GM12878 (cell line): ENCODE measurements at regions not wholly inside any gene's neighbourhood (a gene's known extent, or its start where the extent isn't known, plus 50 kb on each side); places are given as distances from the start of the nearest gene placed in this dataset.

Experiments
- ATAC-seq: fragments of 200-7000 bp; cut with Tn5 transposase; 3 replicates; pipeline ENCODE4 v1.9.1; 2020; ENCODE audit warnings: mild to moderate bottlenecking, moderate library complexity
- BruUV-seq: library from RNA; stranded (reverse); fragments of 400-500 nt; replicated peaks from 2 replicates; lab custom pipeline; 2021; lab: Mats Ljungman, UMichigan
- CTCF ChIA-PET: fragments of 300-600 bp; sonication (Branson Sonifier 250); formaldehyde crosslinking; extraction: SDS; loops from one replicate; lab custom pipeline; 2021; ENCODE audit warnings: inconsistent platforms; lab: Yijun Ruan, JAX
- POLR2A ChIA-PET: fragments of 350-600 bp; formaldehyde crosslinking; extraction: SDS; loops from one replicate; lab custom pipeline; 2021; ENCODE audit warnings: inconsistent platforms; lab: Charles Lee
- RAD21 ChIA-PET: fragments of 300-600 bp; sonication (Branson Sonifier 250); formaldehyde crosslinking; loops from one replicate; lab custom pipeline; 2023; ENCODE audit warnings: antibody characterized with exemption; ENCODE audit not compliant: unreplicated experiment; lab: Charles Lee
- SMC1A ChIA-PET: fragments of 300-600 bp; sonication (Branson Sonifier 250); formaldehyde crosslinking; loops from one replicate; lab custom pipeline; 2023; ENCODE audit not compliant: unreplicated experiment, uncharacterized antibody; lab: Charles Lee
- DNase-seq: peaks from one replicate; pipeline ENCODE4 v3.0.0-alpha.2; 2011; ENCODE audit warnings: low read depth, low spot score
- FAIRE-seq: peaks from 3 replicates; lab custom pipeline; 2011; peaks lifted over from hg19 to GRCh38; lab: Jason Lieb, UNC
- H2AFZ ChIP-seq: 2 replicates; pipeline ENCODE4 v1.6.0; 2011; ENCODE audit warnings: low read depth, low read length, control low read depth; ENCODE audit not compliant: control insufficient read depth
- H3K27ac ChIP-seq: 2 replicates; pipeline ENCODE4 v1.5.1; 2011; ENCODE audit warnings: control low read depth; ENCODE audit not compliant: control insufficient read depth, insufficient read depth
- H3K27me3 ChIP-seq, 2 experiments: replicated peaks in 1 of 2; 2 replicates each; pipeline versions ENCODE4 v1.6.0 to v1.6.1; 2011; ENCODE audit warnings: low read length in 1 of 2; ENCODE audit not compliant: control insufficient read depth in 2 of 2, insufficient read depth in 2 of 2
- H3K36me3 ChIP-seq, 2 experiments: 2 replicates each; pipeline ENCODE4 v1.5.1; 2011; ENCODE audit warnings: low read length in 1 of 2; ENCODE audit not compliant: control insufficient read depth in 2 of 2, insufficient read depth in 2 of 2
- H3K4me1 ChIP-seq: 2 replicates; pipeline ENCODE4 v1.6.1; 2011; ENCODE audit warnings: mild to moderate bottlenecking, low read length, moderate library complexity, mixed read lengths; ENCODE audit not compliant: control insufficient read depth, insufficient read depth
- H3K4me2 ChIP-seq: 2 replicates; pipeline ENCODE4 v1.6.0; 2011; ENCODE audit warnings: control low read depth; ENCODE audit not compliant: control insufficient read depth, insufficient read depth
- H3K4me3 ChIP-seq: fragments of 200-600 bp; sonication (generic); 2 replicates; pipeline ENCODE4 v1.5.1; 2016
- H3K79me2 ChIP-seq: 2 replicates; pipeline ENCODE4 v1.6.0; 2011; ENCODE audit warnings: low read length; ENCODE audit not compliant: control insufficient read depth, insufficient read depth
- H3K9ac ChIP-seq: 2 replicates; pipeline ENCODE4 v1.8.0; 2011; ENCODE audit warnings: low read length, control low read depth, mixed read lengths; ENCODE audit not compliant: control insufficient read depth, insufficient read depth
- H3K9me3 ChIP-seq: replicated peaks from 3 replicates; pipeline ENCODE4 v1.5.1; 2011; ENCODE audit warnings: mild to moderate bottlenecking, low read length; ENCODE audit not compliant: control insufficient read depth, insufficient read depth
- H4K20me1 ChIP-seq: 2 replicates; pipeline ENCODE4 v1.6.0; 2011; ENCODE audit not compliant: control insufficient read depth, insufficient read depth
- E4F1 ChIP-seq: fragments of 450-650 bp; IDR thresholded peaks from 2 replicates; pipeline ENCODE4 v1.6.1; 2018; ENCODE audit warnings: borderline replicate concordance, mild to moderate bottlenecking; ENCODE audit not compliant: partially characterized antibody
- ETV6 ChIP-seq, 2 experiments: fragments of 450-650 bp in 1 of 2; IDR thresholded peaks in 1 of 2; conservative IDR thresholded peaks in 1 of 2; 2 replicates each; pipeline ENCODE4 v1.6.1; 2014; ENCODE audit warnings: antibody characterized with exemption in 1 of 2, borderline replicate concordance in 1 of 2, low read depth in 1 of 2, mild to moderate bottlenecking in 1 of 2, moderate library complexity in 1 of 2
- EZH2 ChIP-seq: IDR thresholded peaks from 2 replicates; pipeline ENCODE4 v1.6.1; 2012; ENCODE audit warnings: low read depth, mild to moderate bottlenecking, control low read depth, inconsistent platforms, low read length, borderline replicate concordance; ENCODE audit not compliant: control insufficient read depth
- HCFC1 ChIP-seq: fragments of 150-350 bp; IDR thresholded peaks from 2 replicates; pipeline ENCODE4 v1.6.1; 2014; ENCODE audit warnings: low read length
- IRF4 ChIP-seq: IDR thresholded peaks from 2 replicates; pipeline ENCODE4 v1.6.1; 2011; ENCODE audit warnings: low read depth, low read length
- NFYB ChIP-seq: IDR thresholded peaks from 2 replicates; pipeline ENCODE4 v1.6.1; 2011; ENCODE audit warnings: low read depth, mild to moderate bottlenecking, low read length, improper control_type of control experiment, moderate library complexity; ENCODE audit not compliant: insufficient read depth
- ZNF384 ChIP-seq: IDR thresholded peaks from 2 replicates; pipeline ENCODE4 v1.6.1; 2012; ENCODE audit warnings: low read depth, mild to moderate bottlenecking, low read length, improper control_type of control experiment, borderline replicate concordance
- ZZZ3 ChIP-seq: IDR thresholded peaks from 2 replicates; pipeline ENCODE4 v1.6.1; 2011; ENCODE audit warnings: low read depth; ENCODE audit not compliant: control insufficient read depth, insufficient read length
- WGBS: methylation state at CpG from one replicate; pipeline ENCODE4 v1.1.6; 2016; ENCODE audit warnings: low lambda C conversion rate; ENCODE audit not compliant: insufficient replicate concordance, insufficient coverage; ENCODE audit errors: missing lambda C conversion rate; 5-methylcytosine and 5-hydroxymethylcytosine counted together
- in situ Hi-C: fragments of 300-500 bp; cut with MboI; formaldehyde crosslinking; loops from 9 replicates; pipeline ENCODE4 v1.14.3; 2018; ENCODE audit warnings: mixed read lengths
- intact Hi-C: fragments of 100-400 bp; cut with micrococcal nuclease; formaldehyde crosslinking; loops from one replicate; pipeline ENCODE4 v1.14.2; 2022; ENCODE audit not compliant: unreplicated experiment
- TF ChIP-seq, protein P1 (sequence below), 3 experiments: IDR thresholded peaks in 2 of 3; conservative IDR thresholded peaks in 1 of 3; 2 replicates each; pipeline ENCODE4 v1.5.1; 2011; ENCODE audit warnings: low read depth in 3 of 3, low read length in 3 of 3, mild to moderate bottlenecking in 3 of 3, control low read depth in 2 of 3, moderate library complexity in 2 of 3, inconsistent platforms in 1 of 3, mixed read lengths in 1 of 3; ENCODE audit not compliant: control insufficient read depth in 2 of 3, insufficient read depth in 1 of 3; ENCODE audit errors: extremely low read depth in 1 of 3
- TF ChIP-seq, protein P2 (sequence below): fragments of 450-650 bp; IDR thresholded peaks from 2 replicates; pipeline ENCODE4 v1.6.1; 2016; ENCODE audit warnings: mild to moderate bottlenecking
- TF ChIP-seq, protein P3 (sequence below): IDR thresholded peaks from 2 replicates; pipeline ENCODE4 v1.6.1; 2012; ENCODE audit warnings: low read depth, low read length, improper control_type of control experiment

GRCh38 chr5:106086352-106086751 is 1584.4 kb downstream of the EFNA5 start:
- no peak for FAIRE-seq
- H2AFZ ChIP-seq: no peak overlapping the region
- H3K4me3 ChIP-seq: no peak overlapping the region
- SMC1A ChIA-PET: interaction anchor here (0.5 kb wide), 1 partner anchor 860 kb away, joined by 3 read pairs; no protein-coding TSS in a partner anchor
- no peak overlapping the region for H3K9ac ChIP-seq
- H3K36me3 ChIP-seq: no peaks in the 10 kb centered on the region
- TF ChIP-seq E4F1 (no peak), ZNF384 (no peak), IRF4 (no peak), NFYB (no peak), ETV6 (conservative IDR thresholded peaks at IDR 0.05 in 1 of 2, IDR thresholded peaks at IDR 0.05 in 1 of 2; ENCODE audit: borderline replicate concordance in 1 of 2, low read depth in 1 of 2) (no peak), HCFC1 (no peak), EZH2 (no peak), ZZZ3 (no peak)
- TF ChIP-seq, protein P1, sequence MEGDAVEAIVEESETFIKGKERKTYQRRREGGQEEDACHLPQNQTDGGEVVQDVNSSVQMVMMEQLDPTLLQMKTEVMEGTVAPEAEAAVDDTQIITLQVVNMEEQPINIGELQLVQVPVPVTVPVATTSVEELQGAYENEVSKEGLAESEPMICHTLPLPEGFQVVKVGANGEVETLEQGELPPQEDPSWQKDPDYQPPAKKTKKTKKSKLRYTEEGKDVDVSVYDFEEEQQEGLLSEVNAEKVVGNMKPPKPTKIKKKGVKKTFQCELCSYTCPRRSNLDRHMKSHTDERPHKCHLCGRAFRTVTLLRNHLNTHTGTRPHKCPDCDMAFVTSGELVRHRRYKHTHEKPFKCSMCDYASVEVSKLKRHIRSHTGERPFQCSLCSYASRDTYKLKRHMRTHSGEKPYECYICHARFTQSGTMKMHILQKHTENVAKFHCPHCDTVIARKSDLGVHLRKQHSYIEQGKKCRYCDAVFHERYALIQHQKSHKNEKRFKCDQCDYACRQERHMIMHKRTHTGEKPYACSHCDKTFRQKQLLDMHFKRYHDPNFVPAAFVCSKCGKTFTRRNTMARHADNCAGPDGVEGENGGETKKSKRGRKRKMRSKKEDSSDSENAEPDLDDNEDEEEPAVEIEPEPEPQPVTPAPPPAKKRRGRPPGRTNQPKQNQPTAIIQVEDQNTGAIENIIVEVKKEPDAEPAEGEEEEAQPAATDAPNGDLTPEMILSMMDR (IDR thresholded peaks at IDR 0.05 in 2 of 3, conservative IDR thresholded peaks at IDR 0.05 in 1 of 3; ENCODE audit: control insufficient read depth in 2 of 3, extremely low read depth in 1 of 3, insufficient read depth in 1 of 3, low read depth in 3 of 3, low read length in 3 of 3): no peak
- TF ChIP-seq, protein P2, sequence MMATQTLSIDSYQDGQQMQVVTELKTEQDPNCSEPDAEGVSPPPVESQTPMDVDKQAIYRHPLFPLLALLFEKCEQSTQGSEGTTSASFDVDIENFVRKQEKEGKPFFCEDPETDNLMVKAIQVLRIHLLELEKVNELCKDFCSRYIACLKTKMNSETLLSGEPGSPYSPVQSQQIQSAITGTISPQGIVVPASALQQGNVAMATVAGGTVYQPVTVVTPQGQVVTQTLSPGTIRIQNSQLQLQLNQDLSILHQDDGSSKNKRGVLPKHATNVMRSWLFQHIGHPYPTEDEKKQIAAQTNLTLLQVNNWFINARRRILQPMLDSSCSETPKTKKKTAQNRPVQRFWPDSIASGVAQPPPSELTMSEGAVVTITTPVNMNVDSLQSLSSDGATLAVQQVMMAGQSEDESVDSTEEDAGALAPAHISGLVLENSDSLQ: no peak
- TF ChIP-seq, protein P3, sequence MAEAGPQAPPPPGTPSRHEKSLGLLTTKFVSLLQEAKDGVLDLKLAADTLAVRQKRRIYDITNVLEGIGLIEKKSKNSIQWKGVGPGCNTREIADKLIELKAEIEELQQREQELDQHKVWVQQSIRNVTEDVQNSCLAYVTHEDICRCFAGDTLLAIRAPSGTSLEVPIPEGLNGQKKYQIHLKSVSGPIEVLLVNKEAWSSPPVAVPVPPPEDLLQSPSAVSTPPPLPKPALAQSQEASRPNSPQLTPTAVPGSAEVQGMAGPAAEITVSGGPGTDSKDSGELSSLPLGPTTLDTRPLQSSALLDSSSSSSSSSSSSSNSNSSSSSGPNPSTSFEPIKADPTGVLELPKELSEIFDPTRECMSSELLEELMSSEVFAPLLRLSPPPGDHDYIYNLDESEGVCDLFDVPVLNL: no peak
- TF ChIP-seq, all 136 proteins: peak for 0
- ChIA-PET CTCF (interaction anchor here (0.6 kb wide), 1 partner anchor 28 kb away, joined by 3 read pairs; no protein-coding TSS in a partner anchor), RAD21 (no interaction called here), POLR2A (no interaction called here)
- no peaks in the 10 kb centered on the region for H3K9me3 ChIP-seq
- intact Hi-C loops: no loop called here
- ATAC-seq: no peak
- no peak overlapping the region for H3K27ac ChIP-seq
- no peaks in the 10 kb centered on the region for H3K4me1 ChIP-seq
- H3K27me3 ChIP-seq: no peaks in the 10 kb centered on the region
- no TSS peak for BruUV-seq
- in situ Hi-C loops: no loop called here
- no peak overlapping the region for H3K4me2 ChIP-seq
- H4K20me1 ChIP-seq: no peaks in the 10 kb centered on the region
- DNase-seq: no peak
- no peaks in the 10 kb centered on the region for H3K79me2 ChIP-seq
- WGBS: 2% methylated on average over 2 of the region's 2 CpGs
